Subcutaneous abdominal adipose tissue (tissue), 5 donors: ENCODE measurements at regions not wholly inside any gene's neighbourhood (a gene's known extent, or its start where the extent isn't known, plus 50 kb on each side); places are given as distances from the start of the nearest gene placed in this dataset.

Experiments used
- H3K27ac ChIP-seq: one replicate; pipeline ENCODE4 v1.7.0; 2013; ENCODE audit warnings: low read depth, mild to moderate bottlenecking, inconsistent platforms, low read length, moderate library complexity
- H3K27me3 ChIP-seq, 5 donors: one replicate each; pipeline ENCODE4 v1.7.0; 2013; ENCODE audit warnings: low read length in 5 of 5, inconsistent platforms in 1 of 5; ENCODE audit not compliant: control insufficient read depth in 5 of 5, insufficient read depth in 4 of 5
- H3K36me3 ChIP-seq, 5 donors: one replicate each; pipeline ENCODE4 v1.7.0; 2013; ENCODE audit warnings: low read length in 5 of 5; ENCODE audit not compliant: control insufficient read depth in 5 of 5, insufficient read depth in 5 of 5
- H3K4me1 ChIP-seq, 5 donors: one replicate each; pipeline ENCODE4 v1.7.0; 2013; ENCODE audit warnings: low read length in 5 of 5, mild to moderate bottlenecking in 3 of 5, moderate library complexity in 1 of 5; ENCODE audit not compliant: control insufficient read depth in 5 of 5, insufficient read depth in 5 of 5
- H3K4me3 ChIP-seq, 5 donors: one replicate each; pipeline ENCODE4 v1.7.0; 2013; ENCODE audit warnings: low read length in 5 of 5, low read depth in 1 of 5
- H3K9ac ChIP-seq, 5 donors: one replicate each; pipeline ENCODE4 v1.7.0; 2013; ENCODE audit warnings: low read length in 5 of 5, mild to moderate bottlenecking in 4 of 5, moderate library complexity in 3 of 5
- H3K9me3 ChIP-seq, 5 donors: one replicate each; pipeline ENCODE4 v1.7.0; 2013; ENCODE audit warnings: low read length in 5 of 5; ENCODE audit not compliant: control insufficient read depth in 5 of 5
- donor health status: healthy.
- donor health status: healthy.
- donor health status: healthy.
- donor health status: healthy.
- donor health status: healthy.

GRCh38 chr11:107222916-107223460, 204.7 kb upstream of the GUCY1A2 start:
- H3K4me3 ChIP-seq: no peak overlapping the region
- H3K9me3 ChIP-seq: peaks cover 0 to 1% (median 0%) of the 10 kb centered on the region in 5 donors
- no peak overlapping the region for H3K27ac ChIP-seq
- no peaks in the 10 kb centered on the region for H3K4me1 ChIP-seq
- no peak overlapping the region for H3K9ac ChIP-seq
- H3K27me3 ChIP-seq: no peaks in the 10 kb centered on the region
- no peaks in the 10 kb centered on the region for H3K36me3 ChIP-seq

GRCh38 chr11:107222431-107222830, 204.2 kb upstream of the GUCY1A2 start:
- no peaks in the 10 kb centered on the region for H3K9me3 ChIP-seq
- no peak overlapping the region for H3K27ac ChIP-seq
- no peaks in the 10 kb centered on the region for H3K27me3 ChIP-seq
- H3K4me1 ChIP-seq: no peaks in the 10 kb centered on the region
- no peaks in the 10 kb centered on the region for H3K36me3 ChIP-seq
- H3K4me3 ChIP-seq: no peak overlapping the region
- H3K9ac ChIP-seq: no peak overlapping the region

- H3K9me3 ChIP-seq: no peaks in the 10 kb centered on the region
These were observed 203.5 kb upstream of the GUCY1A2 start for GRCh38 chr11:107221748-107222285.

GRCh38 chr11:107218123-107219013, 200.1 kb upstream of the GUCY1A2 start:
- H3K9ac ChIP-seq: no peak overlapping the region
- H3K4me1 ChIP-seq: no peaks in the 10 kb centered on the region
- no peaks in the 10 kb centered on the region for H3K27me3 ChIP-seq
- no peak overlapping the region for H3K4me3 ChIP-seq
- no peaks in the 10 kb centered on the region for H3K9me3 ChIP-seq
- no peak overlapping the region for H3K27ac ChIP-seq
- no peaks in the 10 kb centered on the region for H3K36me3 ChIP-seq

More at GRCh38 chr11:107221748-107222285, 203.5 kb upstream of the GUCY1A2 start:
- H3K27me3 ChIP-seq: no peaks in the 10 kb centered on the region
- no peak overlapping the region for H3K4me3 ChIP-seq
- H3K27ac ChIP-seq: no peak overlapping the region
- H3K36me3 ChIP-seq: no peaks in the 10 kb centered on the region
- H3K9ac ChIP-seq: no peak overlapping the region
- H3K4me1 ChIP-seq: no peaks in the 10 kb centered on the region

- H3K36me3 ChIP-seq: no peaks in the 10 kb centered on the region
- H3K9me3 ChIP-seq: no peaks in the 10 kb centered on the region
- H3K4me1 ChIP-seq: no peaks in the 10 kb centered on the region
- no peak overlapping the region for H3K27ac ChIP-seq
- H3K4me3 ChIP-seq: no peak overlapping the region
- no peaks in the 10 kb centered on the region for H3K27me3 ChIP-seq
- no peak overlapping the region for H3K9ac ChIP-seq
These were observed 199.2 kb upstream of the GUCY1A2 start for GRCh38 chr11:107217444-107217843.

- H3K4me1 ChIP-seq: peaks cover 0 to 4% (median 0%) of the 10 kb centered on the region in 5 donors
- no peaks in the 10 kb centered on the region for H3K9me3 ChIP-seq
- H3K36me3 ChIP-seq: no peaks in the 10 kb centered on the region
- H3K27me3 ChIP-seq: no peaks in the 10 kb centered on the region
- no peak overlapping the region for H3K27ac ChIP-seq
- H3K4me3 ChIP-seq: no peak overlapping the region
- no peak overlapping the region for H3K9ac ChIP-seq
These were observed 196.7 kb upstream of the GUCY1A2 start for GRCh38 chr11:107215010-107215409.

GRCh38 chr11:107203656-107204055, 185.4 kb upstream of the GUCY1A2 start:
- Histone ChIP-seq H3K27me3 (no peaks in the 10 kb centered on the region), H3K36me3 (no peaks in the 10 kb centered on the region), H3K4me3 (no peak overlapping the region), H3K9me3 (no peaks in the 10 kb centered on the region), H3K9ac (no peak overlapping the region), H3K4me1 (peaks cover 0 to 4% (median 0%) of the 10 kb centered on the region in 5 donors), H3K27ac (no peak overlapping the region)

GRCh38 chr11:107202241-107202640, 184.0 kb upstream of the GUCY1A2 start:
- Histone ChIP-seq H3K4me3 (no peak overlapping the region), H3K36me3 (no peaks in the 10 kb centered on the region), H3K27me3 (no peaks in the 10 kb centered on the region), H3K9me3 (no peaks in the 10 kb centered on the region), H3K27ac (no peak overlapping the region), H3K4me1 (peaks cover 0 to 7% (median 0%) of the 10 kb centered on the region in 5 donors), H3K9ac (no peak overlapping the region)

- H3K27ac ChIP-seq: no peak overlapping the region
- no peak overlapping the region for H3K9ac ChIP-seq
- no peaks in the 10 kb centered on the region for H3K27me3 ChIP-seq
- no peaks in the 10 kb centered on the region for H3K36me3 ChIP-seq
- H3K9me3 ChIP-seq: peaks cover 0 to 3% (median 0%) of the 10 kb centered on the region in 5 donors
- peaks cover 0 to 7% (median 0%) of the 10 kb centered on the region in 5 donors for H3K4me1 ChIP-seq
- no peak overlapping the region for H3K4me3 ChIP-seq
These were observed 180.3 kb upstream of the GUCY1A2 start for GRCh38 chr11:107198490-107199007.

- H3K4me1 ChIP-seq: peaks cover 0 to 7% (median 0%) of the 10 kb centered on the region in 5 donors
- no peaks in the 10 kb centered on the region for H3K36me3 ChIP-seq
- no peak overlapping the region for H3K9ac ChIP-seq
- no peak overlapping the region for H3K27ac ChIP-seq
- H3K9me3 ChIP-seq: peaks cover 0 to 6% (median 0%) of the 10 kb centered on the region in 5 donors
- no peak overlapping the region for H3K4me3 ChIP-seq
- H3K27me3 ChIP-seq: no peaks in the 10 kb centered on the region
These were observed 179.7 kb upstream of the GUCY1A2 start for GRCh38 chr11:107197932-107198331.
